Ishikawa (cell line): ENCODE measurements at regions not wholly inside any gene's neighbourhood (a gene's known extent, or its start where the extent isn't known, plus 50 kb on each side); places are given as distances from the start of the nearest gene placed in this dataset.

Experiments
- CEBPB ChIP-seq: IDR thresholded peaks from 2 replicates; pipeline ENCODE4 v1.6.1; 2012
- CREB1 ChIP-seq: IDR thresholded peaks from 2 replicates; pipeline ENCODE4 v1.6.1; 2012; ENCODE audit warnings: low read depth
- EGR1 ChIP-seq: IDR thresholded peaks from 2 replicates; pipeline ENCODE4 v1.6.1; 2012
- EP300 ChIP-seq: IDR thresholded peaks from 2 replicates; pipeline ENCODE4 v1.6.1; 2012; ENCODE audit warnings: borderline replicate concordance
- FOXM1 ChIP-seq: IDR thresholded peaks from 2 replicates; pipeline ENCODE4 v1.6.1; 2012; ENCODE audit warnings: low read depth, borderline replicate concordance
- MAX ChIP-seq: IDR thresholded peaks from 2 replicates; pipeline ENCODE4 v1.6.1; 2012
- NFIC ChIP-seq: IDR thresholded peaks from 2 replicates; pipeline ENCODE4 v1.6.1; 2012
- RAD21 ChIP-seq: IDR thresholded peaks from 2 replicates; pipeline ENCODE4 v1.6.1; 2012; ENCODE audit warnings: low read depth
- REST ChIP-seq: IDR thresholded peaks from 2 replicates; pipeline ENCODE4 v1.6.1; 2012; ENCODE audit warnings: low read depth, mild to moderate bottlenecking
- TAF1 ChIP-seq: IDR thresholded peaks from 2 replicates; pipeline ENCODE4 v1.6.1; 2012; ENCODE audit warnings: low read depth, mild to moderate bottlenecking
- TCF12 ChIP-seq: IDR thresholded peaks from 2 replicates; pipeline ENCODE4 v1.6.1; 2012; ENCODE audit warnings: low read depth
- TEAD4 ChIP-seq: IDR thresholded peaks from 2 replicates; pipeline ENCODE4 v1.6.1; 2012
- USF1 ChIP-seq: IDR thresholded peaks from 2 replicates; pipeline ENCODE4 v1.6.1; 2012
- YY1 ChIP-seq: IDR thresholded peaks from 2 replicates; pipeline ENCODE4 v1.6.1; 2012; ENCODE audit warnings: low read depth
- ZBTB7A ChIP-seq: IDR thresholded peaks from 2 replicates; pipeline ENCODE4 v1.6.1; 2012; ENCODE audit warnings: low read depth

- TF ChIP-seq FOXM1, result no peak
- TF ChIP-seq TCF12, result no peak
- no peak for TF ChIP-seq MAX
- no peak for TF ChIP-seq EGR1
- no peak for TF ChIP-seq CREB1
- TF ChIP-seq ZBTB7A, result no peak
- TF ChIP-seq RAD21, result no peak
- no peak for TF ChIP-seq EP300
- TF ChIP-seq TAF1, result no peak
- TF ChIP-seq CEBPB, result no peak
Observed at GRCh38 chr3:78285032-78285728, 1245.3 kb downstream of the ROBO2 start.

GRCh38 chr3:78287085-78287484 is 1247.2 kb downstream of the ROBO2 start:
- no peak for TF ChIP-seq TAF1
- no peak for TF ChIP-seq EGR1
- TF ChIP-seq EP300, result no peak

GRCh38 chr3:78293284-78293683 is 1253.4 kb downstream of the ROBO2 start:
- no peak for TF ChIP-seq FOXM1
- no peak for TF ChIP-seq ZBTB7A
- TF ChIP-seq EP300, result no peak
- TF ChIP-seq RAD21, result no peak
- TF ChIP-seq MAX, result no peak
- no peak for TF ChIP-seq USF1
- TF ChIP-seq NFIC, result no peak
- TF ChIP-seq TCF12, result no peak
- no peak for TF ChIP-seq TAF1
- no peak for TF ChIP-seq YY1
- TF ChIP-seq CEBPB, result no peak
- no peak for TF ChIP-seq TEAD4
- no peak for TF ChIP-seq EGR1

- no peak for TF ChIP-seq USF1
- TF ChIP-seq EGR1, result no peak
- TF ChIP-seq REST, result no peak
- no peak for TF ChIP-seq TEAD4
- no peak for TF ChIP-seq RAD21
- TF ChIP-seq FOXM1, result no peak
- no peak for TF ChIP-seq ZBTB7A
- no peak for TF ChIP-seq TAF1
- TF ChIP-seq NFIC, result no peak
- TF ChIP-seq YY1, result no peak
- no peak for TF ChIP-seq TCF12
- TF ChIP-seq CREB1, result no peak
- TF ChIP-seq CEBPB, result no peak
- TF ChIP-seq EP300, result no peak
- TF ChIP-seq MAX, result no peak
Observed at GRCh38 chr3:78304115-78304514, 1264.2 kb downstream of the ROBO2 start.

- no peak for TF ChIP-seq USF1
- TF ChIP-seq NFIC, result no peak
- TF ChIP-seq MAX, result no peak
- no peak for TF ChIP-seq REST
Observed at GRCh38 chr3:78312851-78313250, 1273.0 kb downstream of the ROBO2 start.
